Effector CD4-positive, alpha-beta T cell (primary cell): ENCODE measurements at regions not wholly inside any gene's neighbourhood (a gene's known extent, or its start where the extent isn't known, plus 50 kb on each side); places are given as distances from the start of the nearest gene placed in this dataset.

Experiments
- DNase-seq: peaks from one replicate; pipeline ENCODE4 v3.0.0-alpha.2; 2020

- no peak for DNase-seq
These were observed 1101.7 kb upstream of the GHITM start for GRCh38 chr10:83037653-83038052.

DNA sequence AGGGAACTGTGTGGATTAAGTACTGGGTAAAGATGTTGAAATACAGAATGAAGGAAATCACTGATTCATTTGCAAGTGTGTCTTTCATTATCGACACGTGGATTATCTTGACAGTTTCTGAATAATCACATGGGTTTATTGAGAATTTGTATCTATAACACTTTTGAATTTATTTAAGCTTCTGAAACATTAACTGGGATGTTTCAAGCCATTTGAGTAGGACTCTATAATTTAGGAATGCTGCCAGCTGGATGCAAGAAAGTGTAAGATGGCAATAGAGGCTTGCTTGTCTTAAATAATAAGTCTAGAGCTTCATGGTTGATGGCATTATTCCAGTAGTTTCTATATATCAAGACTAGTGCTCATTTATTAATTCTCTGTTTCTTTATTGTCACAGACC is 1100.7 kb upstream of the GHITM start:
- no peak for DNase-seq

- DNase-seq, result no peak
These were observed 1093.6 kb upstream of the GHITM start for GRCh38 chr10:83045731-83046130.

DNA sequence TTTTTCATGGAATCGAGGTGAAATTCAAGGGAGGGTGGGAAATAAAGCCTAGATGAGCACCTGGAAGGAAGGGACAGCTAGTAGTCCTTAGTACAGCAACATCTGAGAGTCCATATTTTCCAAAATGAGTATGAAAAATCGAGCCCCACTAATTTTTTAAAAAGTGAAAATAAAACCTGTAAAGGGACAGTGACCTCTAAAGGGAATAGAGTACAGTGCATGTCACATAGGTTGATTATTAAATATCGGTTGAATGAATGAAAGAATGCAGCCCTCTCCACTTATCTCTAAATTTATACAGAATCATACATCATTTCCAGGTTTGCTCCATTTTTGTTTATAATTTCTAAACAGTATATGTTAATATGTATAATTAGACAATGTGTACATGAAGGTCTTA is 1088.5 kb upstream of the GHITM start:
- no peak for DNase-seq

DNA sequence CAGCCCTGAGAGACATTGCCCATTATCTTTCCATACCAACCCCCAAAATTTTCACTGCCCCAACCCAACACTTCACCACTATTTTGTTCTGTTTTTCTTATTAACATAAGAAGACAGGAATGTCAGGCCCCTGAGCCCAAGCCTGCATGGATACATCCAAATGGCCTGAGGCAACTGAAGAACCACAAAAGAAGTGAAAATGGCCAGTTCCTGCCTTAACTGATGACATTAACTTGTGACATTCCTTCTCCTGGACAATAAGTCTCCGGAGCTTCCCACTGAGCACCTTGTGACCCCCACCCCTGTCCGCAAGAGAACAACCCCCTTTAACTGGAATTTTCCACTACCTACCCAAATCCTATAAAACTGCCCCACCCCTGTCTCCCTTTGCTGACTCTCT is 1076.4 kb upstream of the GHITM start:
- no peak for DNase-seq

GRCh38 chr10:83073472-83073871 is 1065.8 kb upstream of the GHITM start:
- DNase-seq, result no peak

GRCh38 chr10:83075016-83075814 is 1064.1 kb upstream of the GHITM start:
- DNase-seq, result no peak

DNA sequence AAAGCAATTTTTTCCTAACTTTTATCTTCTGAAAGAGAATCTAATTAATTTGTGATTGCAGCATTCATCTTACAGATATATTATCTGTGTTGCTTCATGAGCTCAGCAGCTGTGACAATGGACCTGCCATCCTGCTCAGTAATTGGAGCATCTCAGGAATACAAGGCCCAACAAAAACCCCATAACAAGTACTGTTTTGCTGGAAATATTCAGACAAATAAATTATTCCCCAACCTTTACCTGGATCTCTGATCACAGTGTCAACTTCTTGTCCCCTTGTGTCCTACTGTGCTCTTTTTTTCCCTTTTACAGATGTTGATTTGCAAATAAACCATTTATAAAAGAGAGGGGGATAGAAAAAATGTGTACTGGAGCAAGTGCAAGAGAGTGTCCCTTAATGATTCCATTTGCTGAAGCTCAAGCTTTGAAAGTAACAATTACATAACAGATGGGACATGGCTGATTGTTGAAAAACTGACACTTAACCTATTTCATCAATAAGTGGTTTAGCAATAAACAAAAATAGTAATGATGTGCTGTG is 1063.4 kb upstream of the GHITM start:
- no peak for DNase-seq

DNA sequence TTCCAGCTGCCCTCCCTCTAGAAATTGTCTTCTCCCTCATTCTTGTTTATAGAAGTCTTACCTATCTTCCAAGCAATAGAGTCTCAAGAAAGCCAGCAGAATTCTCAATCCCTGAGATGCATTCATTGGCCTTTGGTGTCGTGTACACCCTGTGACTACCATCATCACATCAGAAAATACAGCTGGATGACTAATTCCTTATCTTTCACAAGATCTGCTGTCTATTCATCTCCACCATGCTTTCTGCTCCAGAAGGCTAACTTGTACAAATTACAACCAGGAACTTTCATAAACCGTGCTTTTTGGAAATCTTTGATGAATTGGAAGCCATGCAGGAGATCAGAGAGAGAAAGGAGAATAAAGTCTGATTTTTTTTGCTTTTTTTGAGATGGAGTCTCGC is 1062.9 kb upstream of the GHITM start:
- DNase-seq, result no peak

GRCh38 chr10:83078160-83078559 is 1061.1 kb upstream of the GHITM start:
- no peak for DNase-seq

DNA sequence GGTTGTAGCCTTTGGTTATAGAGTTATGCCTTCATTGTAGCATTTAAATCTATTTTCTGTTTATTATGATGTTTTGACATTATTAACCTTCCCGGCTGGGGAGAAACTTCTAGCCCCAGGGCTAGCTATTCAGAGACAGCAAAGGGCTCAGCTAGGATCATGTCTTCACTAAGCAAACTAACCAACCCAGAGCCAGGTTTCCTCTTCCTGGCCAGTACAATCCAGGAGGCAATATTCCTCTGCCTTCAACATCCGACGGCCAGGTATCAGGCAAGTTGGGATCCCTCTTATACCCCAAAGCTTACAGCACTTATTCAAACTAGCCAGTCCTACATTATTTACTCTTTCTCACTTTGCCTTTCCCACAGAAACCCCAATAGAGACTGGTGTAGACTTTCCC is 1060.7 kb upstream of the GHITM start:
- DNase-seq, result no peak

- no peak for DNase-seq
These were observed 1055.5 kb upstream of the GHITM start for GRCh38 chr10:83083831-83084230.

DNA sequence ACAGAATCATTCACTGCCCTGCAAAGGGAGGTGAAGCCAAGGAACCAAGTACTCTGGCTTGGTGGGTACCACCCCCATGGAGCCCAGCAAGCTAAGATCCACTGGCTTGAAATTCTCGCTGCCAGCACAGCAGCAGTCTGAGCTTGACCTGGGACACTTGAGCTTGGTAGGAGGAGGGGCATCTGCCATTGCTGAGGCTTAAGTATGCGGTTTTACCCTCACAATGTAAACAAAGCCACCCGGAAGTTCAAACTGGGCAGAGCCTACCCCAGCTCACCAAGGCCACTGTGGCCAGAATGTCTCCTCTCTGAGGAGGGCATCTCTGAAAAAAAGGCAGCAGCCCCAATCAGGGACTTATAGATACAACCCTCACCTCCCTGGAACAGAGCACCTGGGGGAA is 1050.0 kb upstream of the GHITM start:
- DNase-seq, result no peak

DNA sequence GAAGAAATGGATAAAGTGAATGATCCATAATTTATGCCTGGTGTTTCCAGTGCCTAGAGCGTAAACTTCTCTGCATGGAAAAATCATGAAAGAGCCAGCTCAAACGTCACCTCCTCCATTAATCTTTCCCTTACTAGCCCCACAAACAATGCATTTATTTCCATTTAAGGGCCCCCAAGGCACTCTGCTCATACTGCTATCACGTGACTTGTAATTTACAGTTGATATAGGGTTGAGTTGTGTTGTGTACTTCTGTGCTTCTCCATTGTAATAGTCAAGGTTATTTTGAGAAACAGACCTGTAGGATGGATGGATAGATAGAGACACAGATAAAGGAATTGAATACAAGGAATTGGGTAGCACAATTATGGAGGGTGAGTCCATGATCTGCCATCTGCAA is 1034.7 kb upstream of the GHITM start:
- DNase-seq, result no peak

- DNase-seq, result no peak
These were observed 1030.6 kb upstream of the GHITM start for GRCh38 chr10:83108565-83109333.

GRCh38 chr10:83119346-83119745 is 1020.0 kb upstream of the GHITM start:
- no peak for DNase-seq

GRCh38 chr10:83122336-83122735 is 1017.0 kb upstream of the GHITM start:
- no peak for DNase-seq

GRCh38 chr10:83127942-83128575 is 1011.2 kb upstream of the GHITM start:
- DNase-seq, result no peak

DNA sequence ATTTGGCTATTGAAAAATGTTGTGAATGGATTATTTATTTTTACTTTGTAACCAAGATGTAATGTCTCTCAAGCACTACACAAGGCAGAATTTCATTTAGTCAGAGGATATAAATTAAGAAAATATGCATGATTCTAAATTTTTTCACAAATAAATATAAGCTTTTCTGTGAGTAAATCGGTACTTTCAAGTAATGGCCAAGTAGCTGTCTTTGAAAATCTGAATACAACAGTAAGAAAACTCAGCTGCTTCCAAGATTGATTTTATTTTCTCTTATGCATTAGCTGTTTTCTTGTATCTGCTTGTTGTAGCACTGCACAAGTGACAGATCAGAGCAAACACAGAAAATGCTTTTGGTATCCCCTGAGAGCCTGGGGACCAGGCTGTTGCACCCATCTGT is 998.5 kb upstream of the GHITM start:
- no peak for DNase-seq

DNA sequence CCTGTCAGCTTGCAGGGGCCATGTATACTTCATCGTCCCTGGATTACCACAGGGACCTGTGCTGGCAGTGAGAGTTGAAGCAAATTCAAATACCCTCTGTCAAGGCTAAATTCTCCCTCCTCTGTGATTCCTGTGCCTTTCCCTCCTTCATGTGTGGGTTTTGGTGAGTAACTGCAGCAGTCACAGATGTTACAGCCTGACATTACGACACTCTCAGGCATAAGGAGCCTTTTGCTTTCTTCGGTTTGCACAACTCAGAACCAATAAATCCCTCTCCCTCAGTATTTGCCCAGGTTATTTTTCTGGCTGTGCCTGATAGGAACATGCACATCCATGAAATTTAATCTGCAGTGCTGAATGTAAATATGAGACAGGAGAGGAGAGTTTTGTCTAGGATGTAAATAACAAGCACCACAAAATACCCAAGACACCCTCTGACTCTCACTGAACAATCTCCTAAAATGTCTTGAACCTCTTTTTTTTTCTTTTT is 997.2 kb upstream of the GHITM start:
- no peak for DNase-seq

GRCh38 chr10:83144461-83144860 is 994.8 kb upstream of the GHITM start:
- DNase-seq, result no peak

- no peak for DNase-seq
These were observed 985.6 kb upstream of the GHITM start for GRCh38 chr10:83153714-83154113.

DNA sequence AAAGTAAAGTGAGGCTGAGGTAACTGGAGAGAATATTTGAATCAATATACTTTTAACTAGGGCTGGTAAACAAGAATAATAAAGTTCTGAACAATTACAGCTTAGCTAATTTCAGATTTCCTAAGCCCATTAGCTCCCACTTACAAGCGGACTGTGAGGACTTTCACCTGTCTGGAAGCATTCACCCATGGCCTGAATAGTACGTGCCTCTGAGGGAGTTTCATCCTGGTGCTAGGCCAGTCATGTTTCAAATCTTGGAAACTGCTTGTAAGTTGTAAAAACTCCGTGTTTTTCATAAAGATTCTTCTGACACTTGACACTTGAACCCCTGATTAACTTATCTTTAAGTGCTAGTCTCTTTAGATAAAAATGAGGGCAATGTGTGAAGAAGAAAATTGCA is 975.2 kb upstream of the GHITM start:
- DNase-seq, result no peak
